Fibroblast of pulmonary artery (primary cell): ENCODE measurements at regions not wholly inside any gene's neighbourhood (a gene's known extent, or its start where the extent isn't known, plus 50 kb on each side); places are given as distances from the start of the nearest gene placed in this dataset.

ENCODE experiments used
- DNase-seq: peaks from one replicate; pipeline ENCODE4 v3.0.0-alpha.2; 2010; ENCODE audit warnings: low read depth
- H3K4me3 ChIP-seq: replicated peaks from 2 replicates; pipeline ENCODE4 v1.5.1; 2011; ENCODE audit warnings: low read depth, mild to moderate bottlenecking, control low read depth, low read length, moderate library complexity
- TF ChIP-seq, protein P1 (sequence below): IDR thresholded peaks from 2 replicates; pipeline ENCODE4 v1.5.1; 2011; ENCODE audit warnings: mild to moderate bottlenecking, control low read depth, low read length, inconsistent platforms; ENCODE audit errors: missing control alignments

DNA sequence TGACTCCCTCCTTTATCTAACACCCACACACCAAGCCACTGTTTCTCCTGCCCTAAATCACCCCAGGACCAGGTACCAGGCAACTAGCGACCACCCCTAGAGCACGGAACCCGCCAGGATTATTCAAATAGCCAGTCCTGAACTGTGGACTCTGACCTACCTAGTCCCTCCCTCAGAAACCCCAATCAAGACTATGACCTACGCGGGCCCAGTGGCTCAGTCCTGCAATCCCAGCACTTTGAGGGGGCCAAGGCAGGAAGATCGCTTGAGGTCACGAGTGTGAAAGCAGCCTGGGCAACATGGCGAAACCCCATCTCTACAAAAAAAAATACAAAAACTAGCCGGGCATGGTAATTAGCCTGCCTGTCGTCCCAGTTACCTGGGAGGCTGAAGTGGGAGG is 232.8 kb upstream of the FOXK1 start:
- H3K4me3 ChIP-seq = no peak overlapping the region
- no peak for DNase-seq
- TF ChIP-seq, protein P1, sequence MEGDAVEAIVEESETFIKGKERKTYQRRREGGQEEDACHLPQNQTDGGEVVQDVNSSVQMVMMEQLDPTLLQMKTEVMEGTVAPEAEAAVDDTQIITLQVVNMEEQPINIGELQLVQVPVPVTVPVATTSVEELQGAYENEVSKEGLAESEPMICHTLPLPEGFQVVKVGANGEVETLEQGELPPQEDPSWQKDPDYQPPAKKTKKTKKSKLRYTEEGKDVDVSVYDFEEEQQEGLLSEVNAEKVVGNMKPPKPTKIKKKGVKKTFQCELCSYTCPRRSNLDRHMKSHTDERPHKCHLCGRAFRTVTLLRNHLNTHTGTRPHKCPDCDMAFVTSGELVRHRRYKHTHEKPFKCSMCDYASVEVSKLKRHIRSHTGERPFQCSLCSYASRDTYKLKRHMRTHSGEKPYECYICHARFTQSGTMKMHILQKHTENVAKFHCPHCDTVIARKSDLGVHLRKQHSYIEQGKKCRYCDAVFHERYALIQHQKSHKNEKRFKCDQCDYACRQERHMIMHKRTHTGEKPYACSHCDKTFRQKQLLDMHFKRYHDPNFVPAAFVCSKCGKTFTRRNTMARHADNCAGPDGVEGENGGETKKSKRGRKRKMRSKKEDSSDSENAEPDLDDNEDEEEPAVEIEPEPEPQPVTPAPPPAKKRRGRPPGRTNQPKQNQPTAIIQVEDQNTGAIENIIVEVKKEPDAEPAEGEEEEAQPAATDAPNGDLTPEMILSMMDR = no peak

DNA sequence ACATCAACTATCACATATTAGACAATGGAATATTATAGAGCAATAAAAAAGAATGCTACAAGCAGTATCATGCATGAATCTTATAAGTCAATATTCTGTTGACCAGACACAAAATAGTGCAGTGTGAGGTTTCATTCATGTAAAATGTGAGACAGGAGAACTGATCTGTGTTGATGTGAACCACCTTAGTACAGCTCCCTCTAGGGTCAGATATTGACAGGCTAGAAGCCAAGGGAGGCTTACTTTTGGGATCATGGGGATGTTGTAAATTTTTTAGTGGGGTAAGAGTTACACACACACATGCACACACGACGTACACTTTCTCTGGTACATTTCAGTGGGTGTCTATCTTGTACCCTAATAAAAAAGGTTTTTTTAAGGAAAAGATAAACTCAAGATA is 231.6 kb upstream of the FOXK1 start:
- TF ChIP-seq, protein P1 = no peak
- no peak overlapping the region for H3K4me3 ChIP-seq
- no peak for DNase-seq

DNA sequence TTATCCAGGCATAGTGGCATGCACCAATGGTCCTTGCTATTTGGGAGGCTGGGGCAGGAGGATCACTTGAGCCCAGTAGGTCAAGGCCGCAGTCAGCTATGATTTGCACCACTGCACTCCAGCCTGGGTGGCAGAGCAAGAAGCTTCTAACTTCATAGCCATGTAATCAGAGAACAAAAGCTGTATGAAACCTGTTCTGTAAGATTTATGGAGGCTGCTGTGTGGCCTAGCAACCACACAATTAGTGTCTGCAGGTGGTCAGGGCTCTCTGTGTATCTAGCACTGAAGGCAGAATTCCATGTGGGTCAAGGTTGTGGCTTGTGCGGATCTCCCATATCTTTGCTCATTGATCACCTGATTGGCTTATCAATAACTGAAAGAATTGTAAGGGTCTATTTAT is 221.5 kb upstream of the FOXK1 start:
- no peak for DNase-seq
- TF ChIP-seq, protein P1 = no peak
- no peak overlapping the region for H3K4me3 ChIP-seq

DNA sequence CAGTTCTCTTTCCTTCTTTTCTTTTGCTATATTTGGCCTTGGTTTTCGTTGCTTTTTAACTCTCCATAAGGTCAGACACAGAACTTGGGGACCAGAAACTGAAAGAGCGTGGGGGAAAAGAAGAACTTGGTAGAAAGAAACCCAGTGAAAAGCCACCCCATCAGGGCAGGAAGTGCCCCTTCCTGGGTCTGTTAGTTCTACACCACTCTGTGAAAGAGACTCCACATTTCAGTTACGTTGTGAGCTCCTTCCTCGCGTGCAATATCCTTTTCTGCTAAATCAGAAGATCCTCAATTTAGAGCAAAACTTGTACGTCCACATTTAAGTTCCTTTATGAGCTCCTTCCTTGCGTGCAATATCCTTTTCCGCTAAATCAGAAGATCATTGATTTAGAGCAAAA is 220.6 kb upstream of the FOXK1 start:
- DNase-seq = no peak
- H3K4me3 ChIP-seq = no peak overlapping the region
- TF ChIP-seq, protein P1 = no peak

DNA sequence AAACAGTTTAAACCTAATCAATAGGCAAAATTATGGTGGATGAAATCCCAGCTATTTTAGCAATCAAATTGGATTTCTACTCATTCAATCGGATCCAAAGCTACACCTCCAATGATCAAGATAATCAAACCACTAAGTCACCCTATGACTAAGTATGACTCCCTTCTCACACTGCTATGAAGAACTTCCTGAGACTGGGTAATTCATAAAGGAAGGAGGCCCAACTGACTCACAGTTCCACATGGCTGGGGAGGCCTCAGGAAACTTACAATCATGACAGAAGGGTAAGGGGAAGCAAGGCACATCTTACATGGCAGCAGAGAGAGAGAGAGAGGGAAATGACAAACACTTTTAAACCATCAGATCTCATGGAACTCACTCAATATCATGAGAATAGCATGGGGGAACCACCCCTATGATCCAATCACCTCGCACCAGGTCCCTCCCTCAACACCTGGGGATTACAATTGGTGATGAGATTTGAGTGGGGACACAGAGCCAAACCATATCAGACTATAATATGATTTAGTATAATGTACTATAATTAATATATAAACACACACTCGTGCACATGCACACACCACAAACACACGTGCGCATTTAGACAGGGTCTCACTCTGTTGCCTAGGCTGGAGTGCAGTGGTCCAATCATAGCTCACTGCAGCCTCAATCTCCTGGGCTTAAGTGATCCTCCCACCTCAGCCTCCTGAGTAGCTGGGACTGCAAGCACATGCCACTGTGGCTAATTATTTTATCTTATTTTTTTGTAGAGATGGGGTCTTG is 213.6 kb upstream of the FOXK1 start:
- DNase-seq = no peak
- TF ChIP-seq, protein P1 = no peak
- H3K4me3 ChIP-seq = no peak overlapping the region

DNA sequence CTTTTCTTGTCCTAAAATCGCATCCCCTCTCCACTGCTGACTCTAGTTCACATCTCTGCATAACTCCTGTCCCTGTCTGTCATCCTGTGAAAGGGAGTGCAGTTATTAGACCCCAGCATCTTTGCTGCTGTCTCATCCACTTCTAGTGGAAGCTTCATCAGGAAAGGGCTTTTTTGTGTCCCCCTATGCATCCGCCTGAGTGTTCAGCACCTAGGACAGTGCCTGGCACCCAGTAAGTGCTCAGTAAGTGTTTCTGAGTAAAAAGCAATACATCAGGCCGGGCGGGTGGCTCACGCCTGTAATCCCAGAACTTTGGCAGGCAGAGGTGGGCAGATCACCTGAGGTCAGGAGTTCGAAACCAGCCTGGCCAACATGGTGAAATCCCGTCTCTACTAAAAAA is 211.8 kb upstream of the FOXK1 start:
- no peak overlapping the region for H3K4me3 ChIP-seq
- no peak for DNase-seq
- TF ChIP-seq, protein P1 = no peak

DNA sequence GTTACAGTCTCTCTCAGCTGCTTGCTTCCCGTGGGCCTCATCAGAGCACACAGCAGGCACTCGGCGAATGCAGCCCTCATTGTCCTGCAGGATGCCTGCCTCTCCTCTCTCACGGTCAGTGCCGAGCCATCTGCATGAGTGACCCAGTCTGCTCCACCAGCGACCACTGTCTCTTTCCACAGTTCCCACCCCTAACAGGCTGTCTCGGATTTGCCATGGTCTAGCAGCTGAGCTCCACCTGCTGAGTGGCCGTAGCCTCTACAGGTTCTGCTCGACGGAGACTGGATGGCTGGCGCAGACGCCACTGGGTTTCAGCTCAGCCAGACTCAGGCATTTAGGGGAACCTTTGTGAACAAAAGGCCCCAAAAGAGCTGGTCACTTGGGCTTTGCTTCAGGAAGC is 209.4 kb upstream of the FOXK1 start:
- TF ChIP-seq, protein P1 = no peak
- H3K4me3 ChIP-seq = no peak overlapping the region
- no peak for DNase-seq
